Calu3 (cell line): ENCODE measurements at regions not wholly inside any gene's neighbourhood (a gene's known extent, or its start where the extent isn't known, plus 50 kb on each side); places are given as distances from the start of the nearest gene placed in this dataset.

Source experiments
- BruUV-seq: library from RNA; stranded (reverse); fragments of 400-500 nt; replicated peaks from 2 replicates; lab custom pipeline; 2021; lab: Mats Ljungman, UMichigan
- CTCF ChIA-PET: fragments of 300-600 bp; sonication (Branson Sonifier 250); formaldehyde crosslinking; loops from one replicate; lab custom pipeline; 2022; ENCODE audit warnings: antibody characterized with exemption; lab: Charles Lee
- DNase-seq: peaks from one replicate; pipeline ENCODE4 v3.0.0; 2022
- H3K27ac Mint-ChIP-seq: one replicate; pipeline ENCODE4 v1.8.0; 2022; ENCODE audit warnings: mixed read lengths; ENCODE audit not compliant: unreplicated experiment
- H3K27me3 Mint-ChIP-seq: one replicate; pipeline ENCODE4 v1.8.0; 2022; ENCODE audit warnings: mixed read lengths; ENCODE audit not compliant: unreplicated experiment
- H3K36me3 Mint-ChIP-seq: one replicate; pipeline ENCODE4 v1.8.0; 2022; ENCODE audit warnings: mild to moderate bottlenecking, moderate library complexity, mixed read lengths; ENCODE audit not compliant: insufficient read depth, unreplicated experiment
- H3K4me1 Mint-ChIP-seq: one replicate; pipeline ENCODE4 v1.8.0; 2022; ENCODE audit warnings: mild to moderate bottlenecking, low read depth, mixed read lengths; ENCODE audit not compliant: unreplicated experiment
- H3K4me3 Mint-ChIP-seq: one replicate; pipeline ENCODE4 v1.8.0; 2022; ENCODE audit warnings: mild to moderate bottlenecking, low read depth, moderate library complexity, mixed read lengths; ENCODE audit not compliant: unreplicated experiment
- H3K9me3 Mint-ChIP-seq: one replicate; pipeline ENCODE4 v1.8.0; 2022; ENCODE audit warnings: low read depth, mixed read lengths; ENCODE audit not compliant: unreplicated experiment
- CTCF ChIP-seq: fragments of 200-600 bp; IDR thresholded peaks from one replicate; pipeline ENCODE4 v1.8.0; 2022; ENCODE audit warnings: antibody characterized with exemption; ENCODE audit not compliant: unreplicated experiment
- intact Hi-C: fragments of 100-400 bp; cut with micrococcal nuclease; formaldehyde crosslinking; loops from one replicate; pipeline ENCODE4 v1.10.0; 2022; ENCODE audit not compliant: unreplicated experiment

GRCh38 chr6:72521684-72522083, 100.2 kb upstream of the KCNQ5 start:
- H3K4me1 Mint-ChIP-seq = no peaks in the 10 kb centered on the region
- BruUV-seq = no TSS peak
- intact Hi-C loops = loop anchor here (5.0 kb wide), 1 partner anchor 61 kb away; no protein-coding TSS in a partner anchor

GRCh38 chr6:72522735-72523141, 99.1 kb upstream of the KCNQ5 start:
- peak; percentile 41 for DNase-seq
- no peak overlapping the region for H3K4me3 Mint-ChIP-seq
- CTCF ChIA-PET = no interaction called here
- no peaks in the 10 kb centered on the region for H3K36me3 Mint-ChIP-seq
- no peak overlapping the region for H3K27ac Mint-ChIP-seq
- no peaks in the 10 kb centered on the region for H3K4me1 Mint-ChIP-seq
- intact Hi-C loops = loop anchor here (5.0 kb wide), 1 partner anchor 60 kb away; no protein-coding TSS in a partner anchor
- H3K27me3 Mint-ChIP-seq = no peaks in the 10 kb centered on the region
- BruUV-seq = no TSS peak
- no peaks in the 10 kb centered on the region for H3K9me3 Mint-ChIP-seq
- TF ChIP-seq CTCF = no peak

More at GRCh38 chr6:72521684-72522083, 100.2 kb upstream of the KCNQ5 start:
- Mint-ChIP-seq H3K36me3 (no peaks in the 10 kb centered on the region), H3K27me3 (no peaks in the 10 kb centered on the region), H3K4me3 (no peak overlapping the region), H3K27ac (no peak overlapping the region), H3K9me3 (no peaks in the 10 kb centered on the region)
- no peak for DNase-seq
- CTCF ChIA-PET = no interaction called here
- no peak for TF ChIP-seq CTCF

- Mint-ChIP-seq H3K4me1 (no peaks in the 10 kb centered on the region), H3K9me3 (no peaks in the 10 kb centered on the region), H3K36me3 (no peaks in the 10 kb centered on the region), H3K27me3 (no peaks in the 10 kb centered on the region), H3K4me3 (no peak overlapping the region), H3K27ac (no peak overlapping the region)
- BruUV-seq = no TSS peak
- CTCF ChIA-PET = no interaction called here
- intact Hi-C loops = loop anchor here (5.0 kb wide), 1 partner anchor 58 kb away; no protein-coding TSS in a partner anchor
- no peak for TF ChIP-seq CTCF
- no peak for DNase-seq
Measured at GRCh38 chr6:72524011-72524645, 97.7 kb upstream of the KCNQ5 start.

- H3K4me1 Mint-ChIP-seq = no peaks in the 10 kb centered on the region
- TF ChIP-seq CTCF = no peak
- no peak overlapping the region for H3K4me3 Mint-ChIP-seq
- no TSS peak for BruUV-seq
- no peak overlapping the region for H3K27ac Mint-ChIP-seq
- DNase-seq = no peak
- intact Hi-C loops = no loop called here
- no peaks in the 10 kb centered on the region for H3K36me3 Mint-ChIP-seq
- H3K9me3 Mint-ChIP-seq = no peaks in the 10 kb centered on the region
- H3K27me3 Mint-ChIP-seq = no peaks in the 10 kb centered on the region
- CTCF ChIA-PET = no interaction called here
Measured at GRCh38 chr6:72525821-72526510, 95.9 kb upstream of the KCNQ5 start.
